ENCODE measurements at regions not wholly inside any gene's neighbourhood (a gene's known extent, or its start where the extent isn't known, plus 50 kb on each side); places are given as distances from the start of the nearest gene placed in this dataset.

- no peak for ATAC-seq
- no peaks in the 10 kb centered on the region for H3K27me3 ChIP-seq
- H3K36me3 ChIP-seq, result no peaks in the 10 kb centered on the region
- no peak overlapping the region for H3K27ac ChIP-seq
- TF ChIP-seq POLR2A (IDR thresholded peaks at IDR 0.05) (no peak), CTCF (IDR thresholded peaks at IDR 0.05) (no peak), EP300 (IDR thresholded peaks at IDR 0.05) (no peak)
- no peaks in the 10 kb centered on the region for H3K9me3 ChIP-seq
- no peaks in the 10 kb centered on the region for H3K4me1 ChIP-seq
- WGBS, 2 donors (ENCODE audit: low coverage in 1 of 2), result 62 to 72% methylated on average over 4 of the region's 4 CpGs
- no peak overlapping the region for H3K4me3 ChIP-seq
These were observed 419.9 kb downstream of the PCDH17 start for GRCh38 chr13:58051396-58051795.

- TF ChIP-seq CTCF (IDR thresholded peaks at IDR 0.05), result no peak
- TF ChIP-seq POLR2A (IDR thresholded peaks at IDR 0.05), result no peak
- no peaks in the 10 kb centered on the region for H3K27me3 ChIP-seq
- WGBS, 2 donors (ENCODE audit: low coverage in 1 of 2), result 89 to 100% methylated on average over 1 of the region's 5 CpGs
- no peak overlapping the region for H3K4me3 ChIP-seq
- no peak for ATAC-seq
- H3K4me1 ChIP-seq, result no peaks in the 10 kb centered on the region
- H3K9me3 ChIP-seq, result no peaks in the 10 kb centered on the region
- no peak overlapping the region for H3K27ac ChIP-seq
- no peaks in the 10 kb centered on the region for H3K36me3 ChIP-seq
These were observed 420.3 kb downstream of the PCDH17 start for GRCh38 chr13:58051807-58052375.

- no peaks in the 10 kb centered on the region for H3K36me3 ChIP-seq
- no peak for TF ChIP-seq POLR2A (IDR thresholded peaks at IDR 0.05)
- no peak for TF ChIP-seq CTCF (IDR thresholded peaks at IDR 0.05)
- TF ChIP-seq POLR2AphosphoS5 (IDR thresholded peaks at IDR 0.05), result no peak
- no peak for TF ChIP-seq EP300 (IDR thresholded peaks at IDR 0.05)
- no peak overlapping the region for H3K27ac ChIP-seq
- H3K4me3 ChIP-seq, result no peak overlapping the region
- no peak for ATAC-seq
- 83 to 94% methylated on average over 2 to 4 of the region's 4 CpGs for WGBS, 2 donors (ENCODE audit: low coverage in 1 of 2)
- H3K9me3 ChIP-seq, result no peaks in the 10 kb centered on the region
- no peaks in the 10 kb centered on the region for H3K4me1 ChIP-seq
- no peaks in the 10 kb centered on the region for H3K27me3 ChIP-seq
These were observed 424.9 kb downstream of the PCDH17 start for GRCh38 chr13:58056426-58056825.

GRCh38 chr13:58059624-58060023 is 428.1 kb downstream of the PCDH17 start:
- Histone ChIP-seq H3K36me3 (no peaks in the 10 kb centered on the region), H3K4me1 (no peaks in the 10 kb centered on the region), H3K27me3 (no peaks in the 10 kb centered on the region), H3K27ac (no peak overlapping the region), H3K4me3 (no peak overlapping the region), H3K9me3 (no peaks in the 10 kb centered on the region)
- ATAC-seq, result no peak
- TF ChIP-seq EP300 (IDR thresholded peaks at IDR 0.05) (no peak), CTCF (IDR thresholded peaks at IDR 0.05) (no peak), POLR2AphosphoS5 (IDR thresholded peaks at IDR 0.05) (no peak), POLR2A (IDR thresholded peaks at IDR 0.05) (no peak)
- WGBS, 2 donors (ENCODE audit: low coverage in 1 of 2), result 73 to 75% methylated on average over 1 of the region's 1 CpG

GRCh38 chr13:58080806-58081205 is 449.3 kb downstream of the PCDH17 start:
- no peak for ATAC-seq
- no peaks in the 10 kb centered on the region for H3K9me3 ChIP-seq
- H3K27ac ChIP-seq, result no peak overlapping the region
- H3K27me3 ChIP-seq, result no peaks in the 10 kb centered on the region
- H3K36me3 ChIP-seq, result no peaks in the 10 kb centered on the region
- no peaks in the 10 kb centered on the region for H3K4me1 ChIP-seq
- 39 to 50% methylated on average over 1 to 2 of the region's 2 CpGs for WGBS, 2 donors (ENCODE audit: low coverage in 1 of 2)
- H3K4me3 ChIP-seq, result no peak overlapping the region
- TF ChIP-seq POLR2AphosphoS5 (IDR thresholded peaks at IDR 0.05), result no peak
- TF ChIP-seq POLR2A (IDR thresholded peaks at IDR 0.05), result no peak
- no peak for TF ChIP-seq EP300 (IDR thresholded peaks at IDR 0.05)
- no peak for TF ChIP-seq CTCF (IDR thresholded peaks at IDR 0.05)

Measured in gastroesophageal sphincter (tissue), 4 donors.